WERI-Rb-1 (cell line): ENCODE measurements at regions not wholly inside any gene's neighbourhood (a gene's known extent, or its start where the extent isn't known, plus 50 kb on each side); places are given as distances from the start of the nearest gene placed in this dataset.

Source experiments
- DNase-seq: peaks from one replicate; pipeline ENCODE4 v3.0.0-alpha.2; 2020
- H3K27ac ChIP-seq: fragments of 250-450 bp; sonication (Bioruptor Pico); 2 replicates; pipeline ENCODE4 v1.5.1; 2020; ENCODE audit warnings: mild to moderate bottlenecking, moderate library complexity
- H3K27me3 ChIP-seq: fragments of 250-450 bp; sonication (Bioruptor Pico); 2 replicates; pipeline ENCODE4 v1.5.1; 2021; ENCODE audit warnings: mild to moderate bottlenecking, low read depth, moderate library complexity; ENCODE audit not compliant: insufficient read depth, severe bottlenecking
- H3K36me3 ChIP-seq: fragments of 250-450 bp; sonication (Bioruptor Pico); 2 replicates; pipeline ENCODE4 v1.5.1; 2020; ENCODE audit warnings: mild to moderate bottlenecking, moderate library complexity
- H3K4me3 ChIP-seq: 2 replicates; pipeline ENCODE4 v1.5.1; 2011; ENCODE audit warnings: low read depth, mild to moderate bottlenecking, control low read depth, low read length
- H3K9me3 ChIP-seq: fragments of 250-450 bp; sonication (Bioruptor Pico); 2 replicates; pipeline ENCODE4 v1.5.1; 2021; ENCODE audit warnings: mild to moderate bottlenecking, moderate library complexity; ENCODE audit not compliant: severe bottlenecking
- TF ChIP-seq, protein P1 (sequence below): IDR thresholded peaks from 2 replicates; pipeline ENCODE4 v1.5.1; 2011; ENCODE audit warnings: low read depth, mild to moderate bottlenecking, control low read depth, inconsistent platforms, low read length

- TF ChIP-seq, protein P1, sequence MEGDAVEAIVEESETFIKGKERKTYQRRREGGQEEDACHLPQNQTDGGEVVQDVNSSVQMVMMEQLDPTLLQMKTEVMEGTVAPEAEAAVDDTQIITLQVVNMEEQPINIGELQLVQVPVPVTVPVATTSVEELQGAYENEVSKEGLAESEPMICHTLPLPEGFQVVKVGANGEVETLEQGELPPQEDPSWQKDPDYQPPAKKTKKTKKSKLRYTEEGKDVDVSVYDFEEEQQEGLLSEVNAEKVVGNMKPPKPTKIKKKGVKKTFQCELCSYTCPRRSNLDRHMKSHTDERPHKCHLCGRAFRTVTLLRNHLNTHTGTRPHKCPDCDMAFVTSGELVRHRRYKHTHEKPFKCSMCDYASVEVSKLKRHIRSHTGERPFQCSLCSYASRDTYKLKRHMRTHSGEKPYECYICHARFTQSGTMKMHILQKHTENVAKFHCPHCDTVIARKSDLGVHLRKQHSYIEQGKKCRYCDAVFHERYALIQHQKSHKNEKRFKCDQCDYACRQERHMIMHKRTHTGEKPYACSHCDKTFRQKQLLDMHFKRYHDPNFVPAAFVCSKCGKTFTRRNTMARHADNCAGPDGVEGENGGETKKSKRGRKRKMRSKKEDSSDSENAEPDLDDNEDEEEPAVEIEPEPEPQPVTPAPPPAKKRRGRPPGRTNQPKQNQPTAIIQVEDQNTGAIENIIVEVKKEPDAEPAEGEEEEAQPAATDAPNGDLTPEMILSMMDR: no peak
- Histone ChIP-seq H3K36me3 (peaks cover 16% of the 10 kb centered on the region), H3K9me3 (no peaks in the 10 kb centered on the region), H3K27ac (no peak overlapping the region), H3K4me3 (no peak overlapping the region), H3K27me3 (no peaks in the 10 kb centered on the region)
- no peak for DNase-seq
Measured at GRCh38 chr9:561427-561826, 280.1 kb upstream of the DMRT1 start.

DNA sequence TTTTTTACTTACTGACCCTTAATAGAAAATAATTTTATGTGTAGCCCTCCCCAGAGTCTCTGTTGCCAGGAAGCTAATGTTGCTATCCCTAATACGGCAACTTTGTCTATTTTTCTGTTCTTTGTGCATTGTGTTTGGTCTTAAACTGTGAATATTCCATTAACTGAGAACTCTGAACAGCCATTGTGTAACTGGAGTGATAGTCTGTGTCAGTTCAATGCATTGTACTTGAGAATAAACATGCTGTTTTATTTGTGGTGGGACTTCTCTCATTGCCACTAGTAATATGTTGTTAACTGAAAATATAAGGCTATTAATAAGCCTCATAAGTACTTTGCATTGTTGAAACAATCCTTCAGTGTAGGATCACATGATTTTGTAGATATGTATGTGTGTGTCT, 278.3 kb upstream of the DMRT1 start:
- no peak for DNase-seq
- Histone ChIP-seq H3K36me3 (peaks cover 16% of the 10 kb centered on the region), H3K4me3 (no peak overlapping the region), H3K27me3 (no peaks in the 10 kb centered on the region), H3K9me3 (no peaks in the 10 kb centered on the region), H3K27ac (no peak overlapping the region)
- TF ChIP-seq, protein P1: no peak

GRCh38 chr9:565528-565927, 276.0 kb upstream of the DMRT1 start:
- Histone ChIP-seq H3K9me3 (no peaks in the 10 kb centered on the region), H3K36me3 (peaks cover 16% of the 10 kb centered on the region), H3K27me3 (no peaks in the 10 kb centered on the region), H3K4me3 (no peak overlapping the region), H3K27ac (no peak overlapping the region)
- DNase-seq: no peak
- TF ChIP-seq, protein P1: no peak

- Histone ChIP-seq H3K27me3 (no peaks in the 10 kb centered on the region), H3K4me3 (no peak overlapping the region), H3K36me3 (peaks cover 16% of the 10 kb centered on the region), H3K9me3 (no peaks in the 10 kb centered on the region), H3K27ac (no peak overlapping the region)
- TF ChIP-seq, protein P1: no peak
- no peak for DNase-seq
Measured at GRCh38 chr9:567128-567746, 274.3 kb upstream of the DMRT1 start.

DNA sequence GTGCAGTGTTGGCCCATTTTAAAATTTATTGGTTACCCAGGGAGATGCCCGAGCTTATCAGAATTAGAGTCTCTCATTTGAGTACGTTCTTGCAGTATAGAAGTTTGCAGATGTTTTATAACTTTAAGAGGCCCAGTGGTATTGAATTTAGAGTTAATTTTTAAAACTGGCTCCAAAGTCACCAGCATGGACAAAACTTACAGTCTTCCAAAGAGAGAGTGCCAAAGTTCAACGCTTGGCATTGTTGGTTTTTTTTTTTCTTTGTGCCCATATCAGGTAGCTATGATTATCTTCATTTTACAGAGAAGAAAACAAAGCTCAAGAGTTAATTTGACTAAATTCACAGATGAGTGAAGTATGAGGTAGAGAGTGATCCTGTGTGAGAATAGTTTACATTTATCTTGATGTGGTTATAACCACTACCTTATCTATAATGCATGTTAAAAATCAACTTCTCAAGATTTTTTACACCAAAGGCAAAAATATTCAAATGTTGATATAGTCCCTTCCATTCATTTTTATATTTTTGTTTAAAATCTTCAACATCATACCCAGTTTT, 273.7 kb upstream of the DMRT1 start:
- no peaks in the 10 kb centered on the region for H3K9me3 ChIP-seq
- H3K36me3 ChIP-seq: peaks cover 16% of the 10 kb centered on the region
- no peak for DNase-seq
- H3K4me3 ChIP-seq: no peak overlapping the region
- TF ChIP-seq, protein P1: no peak
- no peak overlapping the region for H3K27ac ChIP-seq
- H3K27me3 ChIP-seq: no peaks in the 10 kb centered on the region

- Histone ChIP-seq H3K4me3 (no peak overlapping the region), H3K27ac (no peak overlapping the region), H3K36me3 (peaks cover 16% of the 10 kb centered on the region), H3K9me3 (no peaks in the 10 kb centered on the region), H3K27me3 (no peaks in the 10 kb centered on the region)
- DNase-seq: peak; percentile 15
- TF ChIP-seq, protein P1: no peak
Measured at GRCh38 chr9:569296-569695, 272.2 kb upstream of the DMRT1 start.
